Activated CD4-positive, alpha-beta T cell treated with anti-CD3 and anti-CD28 coated beads for 48 hours (primary cell): ENCODE measurements at regions not wholly inside any gene's neighbourhood (a gene's known extent, or its start where the extent isn't known, plus 50 kb on each side); places are given as distances from the start of the nearest gene placed in this dataset.

Experiments used
- DNase-seq: peaks from one replicate; pipeline ENCODE4 v3.0.0-alpha.2; 2020

GRCh38 chr7:130881091-130881798, 147.2 kb upstream of the KLF14 start:
- DNase-seq: no peak

DNA sequence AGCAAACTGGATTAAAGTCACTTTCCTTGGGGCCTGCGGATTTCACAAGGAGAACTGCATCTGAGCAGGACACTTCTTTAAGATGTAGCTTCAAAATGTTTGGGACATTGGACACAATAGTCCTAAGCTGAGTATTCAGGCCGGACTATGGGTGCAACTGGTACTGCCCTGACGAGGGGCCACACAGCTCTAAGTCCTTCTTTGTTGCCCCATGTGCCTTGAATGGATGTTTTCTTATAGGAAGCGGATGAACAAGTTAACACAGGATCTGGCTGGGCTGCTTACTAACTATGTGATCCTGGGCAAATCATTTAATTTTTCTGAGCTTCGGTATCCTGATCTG, 147.8 kb upstream of the KLF14 start:
- no peak for DNase-seq

DNA sequence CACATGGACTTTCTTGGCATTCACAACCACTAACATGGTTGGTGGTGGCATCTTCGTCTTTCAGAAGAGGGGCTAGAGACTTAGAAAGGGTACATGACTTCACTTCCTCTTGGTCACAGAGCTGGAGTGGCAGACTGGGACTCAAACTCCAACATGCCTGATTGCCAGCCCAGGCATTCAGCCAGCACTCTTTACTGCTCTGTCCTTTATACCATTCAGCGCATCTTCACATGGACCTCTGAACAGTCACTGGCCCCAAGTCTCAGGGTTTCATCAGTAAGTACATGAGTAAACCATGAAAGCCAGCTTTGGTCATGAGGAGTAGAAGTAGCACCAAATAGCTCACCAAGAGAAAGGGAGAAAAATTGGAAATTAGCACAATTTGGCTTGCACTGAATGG, 148.4 kb upstream of the KLF14 start:
- DNase-seq: no peak

GRCh38 chr7:130883928-130884327, 149.9 kb upstream of the KLF14 start:
- DNase-seq: no peak

GRCh38 chr7:130884437-130885417, 150.7 kb upstream of the KLF14 start:
- DNase-seq: no peak

DNA sequence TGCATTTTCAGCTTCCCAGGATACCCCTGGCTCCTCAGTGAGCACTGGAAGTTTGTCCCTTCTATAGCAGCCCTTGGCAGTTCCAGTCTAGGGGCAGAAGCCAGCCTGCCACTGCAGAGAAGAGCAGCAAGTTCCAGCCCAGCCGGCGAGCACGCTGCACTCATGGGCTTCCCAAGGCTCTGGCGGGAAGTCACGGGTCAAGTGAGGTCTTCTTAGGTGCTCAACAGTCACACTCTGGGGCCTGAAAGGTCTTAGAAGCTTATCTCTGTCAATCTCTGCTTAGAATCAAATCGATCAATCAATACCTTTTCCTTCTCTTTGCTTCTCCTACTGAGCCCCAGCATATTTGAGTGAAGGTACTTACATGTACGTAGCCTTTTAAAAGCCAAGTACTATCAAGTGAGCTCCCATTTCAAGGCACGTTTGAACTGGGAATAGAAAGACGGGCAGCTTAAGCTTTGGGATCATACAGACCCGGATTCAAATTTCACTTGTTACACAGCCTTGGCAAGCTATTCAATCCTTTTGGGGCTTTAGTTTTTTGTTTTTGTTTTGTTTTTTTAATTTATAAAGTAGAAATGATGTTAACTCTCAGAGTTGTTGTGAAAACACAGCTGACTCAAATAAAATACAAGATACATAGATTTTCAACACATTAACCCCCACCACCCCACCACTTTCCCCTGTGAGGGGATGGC, 152.6 kb upstream of the KLF14 start:
- no peak for DNase-seq

DNA sequence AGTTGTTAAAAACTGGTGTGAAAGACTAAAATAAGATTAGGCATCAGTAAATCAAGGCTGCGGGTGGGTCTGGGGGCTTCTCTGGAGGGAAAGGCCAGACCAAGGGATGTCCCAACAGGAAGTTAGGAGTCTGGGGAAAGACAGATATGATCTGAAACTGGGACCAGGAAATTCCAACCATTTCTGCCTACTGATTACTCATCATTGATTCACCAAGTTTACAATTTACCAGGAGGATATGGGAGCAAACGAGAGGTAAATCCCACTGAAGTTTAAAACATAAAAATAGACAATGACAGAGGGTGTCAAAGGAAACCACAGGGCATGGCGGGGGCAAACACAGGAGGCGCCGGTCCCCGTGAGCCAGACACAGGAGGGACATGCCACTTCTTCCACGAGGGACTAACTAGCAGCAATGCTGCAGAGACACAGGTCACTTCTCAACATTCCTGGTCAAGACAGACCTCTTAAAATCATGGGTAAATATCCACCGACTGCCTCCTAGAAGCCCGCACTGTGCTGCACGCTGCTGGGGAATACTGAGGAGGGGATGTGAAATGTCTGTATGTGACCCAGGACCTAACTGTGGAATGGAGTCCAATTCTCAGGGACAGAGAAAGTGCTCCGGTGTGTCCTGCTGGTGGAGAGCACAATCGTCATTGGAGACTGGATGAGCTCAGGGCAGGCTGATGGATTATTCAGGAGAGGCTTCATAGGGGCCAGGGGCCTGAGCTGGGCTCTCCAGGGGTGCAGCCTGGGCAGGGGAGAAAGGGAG, 153.4 kb upstream of the KLF14 start:
- no peak for DNase-seq

DNA sequence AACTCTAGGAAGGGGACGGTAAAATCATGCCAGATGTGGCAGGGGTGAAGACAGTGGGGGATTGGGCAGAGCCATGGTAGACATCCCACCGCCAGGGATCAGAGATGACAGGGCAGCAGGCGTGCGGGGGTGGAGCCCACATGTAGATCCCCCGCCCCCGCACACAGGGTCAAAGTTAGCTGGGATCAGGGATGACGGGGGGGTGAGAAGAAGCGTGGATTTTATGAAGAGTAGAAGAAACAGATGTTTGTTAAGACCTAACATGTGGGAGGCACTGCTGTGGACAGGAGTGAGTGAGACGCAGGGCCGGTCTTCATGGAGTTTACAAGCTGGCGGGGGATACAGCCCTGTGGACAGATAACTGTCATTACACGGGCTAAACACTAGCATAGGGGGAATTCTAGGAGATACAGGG, 154.0 kb upstream of the KLF14 start:
- DNase-seq: no peak

DNA sequence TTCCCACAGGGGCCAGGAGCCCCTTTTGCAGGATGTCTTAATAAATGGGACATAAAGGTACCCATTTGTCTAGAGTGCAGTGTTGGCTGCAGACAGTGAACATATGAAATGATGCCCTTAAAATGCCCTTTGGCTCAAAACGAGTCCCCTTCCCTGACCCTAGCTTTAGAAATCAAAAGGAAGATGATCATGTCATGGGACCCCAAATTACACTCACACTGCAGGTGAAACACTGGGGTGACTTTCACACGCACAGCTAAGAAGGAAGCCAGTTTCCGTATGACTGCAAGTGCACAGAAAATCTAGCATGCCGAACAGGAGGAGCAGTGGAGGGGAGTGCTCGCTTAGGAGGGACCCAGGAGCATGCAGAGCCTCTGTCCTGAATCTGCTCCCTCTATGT, 154.5 kb upstream of the KLF14 start:
- DNase-seq: no peak

DNA sequence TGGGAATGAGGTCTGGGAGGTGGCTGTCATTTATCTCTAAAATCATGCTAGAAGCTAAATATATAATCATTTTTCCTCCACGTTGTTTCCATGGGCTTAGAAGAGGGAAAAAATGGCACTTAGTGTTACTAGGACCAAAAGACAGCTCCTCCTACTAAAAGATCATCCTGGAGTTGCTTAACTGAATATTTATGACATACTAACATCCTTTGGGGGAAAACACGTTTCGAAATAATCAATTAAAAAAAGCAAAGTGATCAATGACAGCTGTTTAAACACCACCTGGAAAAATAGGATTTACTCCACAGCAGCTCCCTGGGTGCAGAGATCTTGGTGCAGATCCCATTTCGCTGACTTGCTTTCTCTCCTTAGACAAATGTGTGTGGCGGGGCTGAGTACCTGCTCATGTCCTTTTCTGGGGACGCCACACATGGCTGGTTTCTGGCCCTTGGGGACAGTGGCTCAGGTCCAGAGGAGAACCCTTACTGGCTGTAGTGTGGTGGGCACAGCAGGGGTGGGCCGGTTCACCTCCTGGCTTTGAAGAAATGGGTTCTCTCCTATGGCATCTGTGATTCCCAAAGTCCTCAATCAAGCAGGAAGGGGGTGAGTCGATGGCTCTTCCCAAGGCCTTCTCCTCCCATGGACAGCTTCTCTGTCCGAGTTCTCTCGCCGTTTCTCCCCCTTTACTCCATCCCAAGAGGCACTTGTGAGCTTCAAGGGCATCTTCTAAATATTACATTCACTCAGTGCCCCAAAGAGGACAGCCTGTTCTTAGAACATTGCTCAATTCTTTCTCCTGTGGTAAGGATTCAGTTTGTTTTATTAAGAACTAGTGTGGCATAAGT, 156.4 kb upstream of the KLF14 start:
- DNase-seq: no peak

DNA sequence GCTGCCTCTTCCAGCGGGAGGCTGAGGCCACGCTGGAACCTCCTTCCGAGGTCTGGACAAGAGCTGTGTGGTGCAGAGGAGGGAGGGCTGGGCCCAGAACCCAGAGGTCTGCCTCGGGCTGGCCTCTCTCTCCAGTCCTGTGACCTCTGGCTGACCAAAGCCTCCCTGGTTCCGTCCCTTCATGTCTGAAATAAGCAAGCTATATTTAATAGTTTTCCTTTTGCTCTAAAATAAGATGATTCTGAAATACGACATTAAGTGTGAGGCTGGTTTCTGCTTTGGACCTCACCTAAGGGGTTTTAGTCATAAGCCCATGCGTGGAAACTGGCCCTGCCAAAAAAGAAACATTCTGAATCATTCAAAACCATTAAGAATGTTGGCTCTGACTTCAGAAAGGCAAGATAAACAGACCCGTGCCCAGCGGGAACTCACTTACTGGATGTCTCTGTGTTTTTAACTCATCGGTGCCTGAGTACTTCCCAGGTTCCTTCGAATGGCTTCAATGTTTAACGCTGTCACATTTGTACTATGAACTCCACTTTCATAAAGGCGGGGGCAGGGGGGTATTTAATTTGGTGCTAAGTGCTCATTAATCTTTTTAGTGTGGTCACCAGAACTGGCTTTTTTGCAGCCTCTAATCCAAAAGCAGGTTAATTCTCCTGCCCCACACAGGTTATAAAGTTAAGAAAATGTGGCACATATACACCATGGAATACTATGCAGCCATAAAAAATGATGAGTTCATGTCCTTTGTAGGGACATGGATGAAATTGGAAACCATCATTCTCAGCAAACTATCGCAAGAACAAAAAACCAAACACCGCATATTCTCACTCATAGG, 157.5 kb upstream of the KLF14 start:
- no peak for DNase-seq

- DNase-seq: no peak
Measured at GRCh38 chr7:130893441-130893894, 159.5 kb upstream of the KLF14 start.

- DNase-seq: peak; percentile 62
Measured at GRCh38 chr7:130894146-130894908, 160.3 kb upstream of the KLF14 start.

GRCh38 chr7:130894909-130895750, 161.1 kb upstream of the KLF14 start:
- no peak for DNase-seq

GRCh38 chr7:130896051-130896881, 162.3 kb upstream of the KLF14 start:
- DNase-seq: no peak

DNA sequence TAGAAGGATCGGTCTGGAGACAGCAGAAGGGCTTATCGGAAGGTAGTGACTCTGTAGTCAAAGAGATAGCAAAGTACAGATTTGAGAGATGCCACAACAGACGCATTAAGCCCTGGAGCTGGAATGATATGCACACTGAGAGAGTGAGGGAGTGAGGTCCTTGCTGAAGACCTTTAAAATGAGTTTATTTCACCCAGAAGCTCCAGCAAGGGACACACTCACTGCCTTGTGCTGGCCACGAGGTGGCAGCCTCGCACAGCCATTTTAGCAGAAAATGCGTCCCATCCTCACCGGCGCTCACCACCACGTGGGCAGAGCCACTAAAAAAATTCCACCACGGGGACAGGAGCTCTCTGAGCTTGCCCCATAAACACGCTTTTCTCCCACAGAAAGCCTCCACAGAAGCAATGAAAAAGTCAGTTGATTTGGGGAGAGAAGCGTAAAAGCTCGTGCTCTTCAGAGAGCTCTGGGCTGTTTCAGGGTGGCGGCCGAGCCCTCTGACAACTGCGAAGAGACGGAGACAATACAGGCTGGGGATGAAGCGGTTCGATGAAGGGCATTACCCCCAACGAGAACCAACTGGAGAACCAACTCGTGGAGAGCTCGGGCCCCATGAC, 163.0 kb upstream of the KLF14 start:
- DNase-seq: peak; percentile 85
